ENCODE measurements at regions not wholly inside any gene's neighbourhood (a gene's known extent, or its start where the extent isn't known, plus 50 kb on each side); places are given as distances from the start of the nearest gene placed in this dataset.
A peak's percentile ranks its signal among the peaks of the same experiment; 100 is the strongest.
"Not testable (repeated sequence)": the region's sequence is repeated elsewhere in the genome, so short reads cannot be mapped to it uniquely, and the experiment has no call there.

- no peak for DNase-seq (ENCODE audit: extremely low read depth, low read depth)
Measured at GRCh38 chr11:31959716-31960115, 131.2 kb upstream of the RCN1 start.

GRCh38 chr11:31958076-31958735 lies 132.7 kb upstream of the RCN1 start:
- peak; percentile 15 for DNase-seq (ENCODE audit: extremely low read depth, low read depth)

- no peak for DNase-seq (ENCODE audit: extremely low read depth, low read depth)
Measured at GRCh38 chr11:31957674-31958073, 133.2 kb upstream of the RCN1 start.

- no peak for DNase-seq (ENCODE audit: extremely low read depth, low read depth)
Measured at GRCh38 chr11:31956310-31956709, 134.6 kb upstream of the RCN1 start.

- no peak for DNase-seq (ENCODE audit: extremely low read depth, low read depth)
Measured at GRCh38 chr11:31955838-31956237, 135.0 kb upstream of the RCN1 start.

- no peak for DNase-seq (ENCODE audit: extremely low read depth, low read depth)
Measured at GRCh38 chr11:31953803-31954327, 137.0 kb upstream of the RCN1 start.

- not testable (repeated sequence) for DNase-seq (ENCODE audit: extremely low read depth, low read depth)
Measured at GRCh38 chr11:31949733-31950200, 138.6 kb upstream of the PAX6 start.

GRCh38 chr11:31947051-31947450 lies 135.9 kb upstream of the PAX6 start:
- no peak for DNase-seq (ENCODE audit: extremely low read depth, low read depth)

GRCh38 chr11:31943056-31943780 lies 132.1 kb upstream of the PAX6 start:
- no peak for DNase-seq (ENCODE audit: extremely low read depth, low read depth)

- no peak for DNase-seq (ENCODE audit: extremely low read depth, low read depth)
Measured at GRCh38 chr11:31940371-31941037, 129.4 kb upstream of the PAX6 start.

- no peak for DNase-seq (ENCODE audit: extremely low read depth, low read depth)
Measured at GRCh38 chr11:31939004-31939403, 127.9 kb upstream of the PAX6 start.

GRCh38 chr11:31936312-31936711 lies 125.2 kb upstream of the PAX6 start:
- no peak for DNase-seq (ENCODE audit: extremely low read depth, low read depth)

GRCh38 chr11:31932879-31933278 lies 121.8 kb upstream of the PAX6 start:
- DNase-seq (ENCODE audit: extremely low read depth, low read depth), result no peak

GRCh38 chr11:31927982-31928381 lies 116.9 kb upstream of the PAX6 start:
- DNase-seq (ENCODE audit: extremely low read depth, low read depth), result no peak

GRCh38 chr11:31926816-31927528 lies 115.8 kb upstream of the PAX6 start:
- DNase-seq (ENCODE audit: extremely low read depth, low read depth), result no peak

- no peak for DNase-seq (ENCODE audit: extremely low read depth, low read depth)
Measured at GRCh38 chr11:31926106-31926505, 115.0 kb upstream of the PAX6 start.

- DNase-seq (ENCODE audit: extremely low read depth, low read depth), result no peak
Measured at GRCh38 chr11:31922450-31922849, 111.3 kb upstream of the PAX6 start.

- no peak for DNase-seq (ENCODE audit: extremely low read depth, low read depth)
Measured at GRCh38 chr11:31921081-31921480, 110.0 kb upstream of the PAX6 start.

- no peak for DNase-seq (ENCODE audit: extremely low read depth, low read depth)
Measured at GRCh38 chr11:31919175-31919574, 108.1 kb upstream of the PAX6 start.

GRCh38 chr11:31915867-31916266 lies 104.7 kb upstream of the PAX6 start:
- no peak for DNase-seq (ENCODE audit: extremely low read depth, low read depth)

GRCh38 chr11:31913985-31914384 lies 102.9 kb upstream of the PAX6 start:
- no peak for DNase-seq (ENCODE audit: extremely low read depth, low read depth)

All from NCI-H460 (cell line).